ENCODE measurements at regions not wholly inside any gene's neighbourhood (a gene's known extent, or its start where the extent isn't known, plus 50 kb on each side); places are given as distances from the start of the nearest gene placed in this dataset.

DNA sequence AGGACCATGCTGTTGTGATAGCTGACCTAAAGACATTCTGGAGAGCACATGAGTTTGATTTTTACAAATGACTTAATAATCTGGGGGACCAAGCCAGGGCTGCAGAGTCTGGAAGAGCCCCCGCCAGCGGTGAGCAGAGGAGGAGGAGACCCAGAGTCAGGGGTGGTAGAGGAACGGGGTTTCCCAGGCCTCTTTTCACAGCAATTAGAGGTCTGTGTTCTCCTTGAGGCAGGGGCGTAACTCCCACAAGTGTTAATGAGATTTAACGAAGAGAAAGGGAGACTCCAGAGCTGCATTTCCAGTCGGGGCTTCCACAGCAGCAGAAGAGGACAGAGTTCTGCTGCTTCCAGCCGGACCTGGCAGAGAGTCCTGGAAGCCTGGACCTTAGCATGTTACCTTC is 137.9 kb upstream of the SLC24A2 start:
- TF ChIP-seq, protein P1, sequence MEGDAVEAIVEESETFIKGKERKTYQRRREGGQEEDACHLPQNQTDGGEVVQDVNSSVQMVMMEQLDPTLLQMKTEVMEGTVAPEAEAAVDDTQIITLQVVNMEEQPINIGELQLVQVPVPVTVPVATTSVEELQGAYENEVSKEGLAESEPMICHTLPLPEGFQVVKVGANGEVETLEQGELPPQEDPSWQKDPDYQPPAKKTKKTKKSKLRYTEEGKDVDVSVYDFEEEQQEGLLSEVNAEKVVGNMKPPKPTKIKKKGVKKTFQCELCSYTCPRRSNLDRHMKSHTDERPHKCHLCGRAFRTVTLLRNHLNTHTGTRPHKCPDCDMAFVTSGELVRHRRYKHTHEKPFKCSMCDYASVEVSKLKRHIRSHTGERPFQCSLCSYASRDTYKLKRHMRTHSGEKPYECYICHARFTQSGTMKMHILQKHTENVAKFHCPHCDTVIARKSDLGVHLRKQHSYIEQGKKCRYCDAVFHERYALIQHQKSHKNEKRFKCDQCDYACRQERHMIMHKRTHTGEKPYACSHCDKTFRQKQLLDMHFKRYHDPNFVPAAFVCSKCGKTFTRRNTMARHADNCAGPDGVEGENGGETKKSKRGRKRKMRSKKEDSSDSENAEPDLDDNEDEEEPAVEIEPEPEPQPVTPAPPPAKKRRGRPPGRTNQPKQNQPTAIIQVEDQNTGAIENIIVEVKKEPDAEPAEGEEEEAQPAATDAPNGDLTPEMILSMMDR (IDR thresholded peaks at IDR 0.05) = no peak
- TF ChIP-seq EZH2 (IDR thresholded peaks at IDR 0.05) = no peak
- no peak for TF ChIP-seq EZH2phosphoT487 (IDR thresholded peaks at IDR 0.05)

Data from neural progenitor cell (in vitro differentiated cells).